ENCODE measurements at regions not wholly inside any gene's neighbourhood (a gene's known extent, or its start where the extent isn't known, plus 50 kb on each side); places are given as distances from the start of the nearest gene placed in this dataset.
A peak's percentile ranks its signal among the peaks of the same experiment; 100 is the strongest.

DNA sequence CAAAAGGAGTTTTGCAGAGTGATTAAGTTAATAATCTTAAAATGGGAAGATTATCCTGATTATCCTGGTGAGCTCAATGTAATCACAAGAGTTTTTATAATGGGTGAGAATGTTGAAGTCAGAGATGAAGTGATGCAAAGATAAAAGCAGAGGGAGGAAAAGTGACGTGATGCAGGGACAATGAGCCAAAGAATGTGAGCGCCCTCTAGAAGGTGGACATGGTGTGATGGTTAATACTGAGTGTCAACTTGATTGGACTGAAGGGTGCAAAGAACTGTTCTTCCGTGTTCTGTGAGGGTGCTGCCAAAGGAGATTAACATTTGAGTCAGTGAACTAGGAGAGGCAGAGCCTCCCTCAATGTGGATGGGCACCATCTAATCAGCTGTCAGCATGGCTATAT lies 569.6 kb upstream of the AGTR1 start:
- no peak overlapping the region for H3K27ac ChIP-seq
- H3K36me3 ChIP-seq = no peaks in the 10 kb centered on the region
- WGBS, 5 donors = 55 to 62% (median 58%) methylated on average over 3 of the region's 3 CpGs
- no peaks in the 10 kb centered on the region for H3K27me3 ChIP-seq (replicated peaks in 1 of 7)
- H3K9me3 ChIP-seq = peaks cover 0 to 17% (median 0%) of the 10 kb centered on the region in 8 donors
- H3K4me3 ChIP-seq = no peak overlapping the region
- intact Hi-C loops (cut with DNase I; ENCODE audit: low total_unique reads) = no loop called here
- TF ChIP-seq POLR2AphosphoS5 (IDR thresholded peaks at IDR 0.05) (no peak), POLR2A (IDR thresholded peaks at IDR 0.05) (no peak)
- TF ChIP-seq, protein P1, sequence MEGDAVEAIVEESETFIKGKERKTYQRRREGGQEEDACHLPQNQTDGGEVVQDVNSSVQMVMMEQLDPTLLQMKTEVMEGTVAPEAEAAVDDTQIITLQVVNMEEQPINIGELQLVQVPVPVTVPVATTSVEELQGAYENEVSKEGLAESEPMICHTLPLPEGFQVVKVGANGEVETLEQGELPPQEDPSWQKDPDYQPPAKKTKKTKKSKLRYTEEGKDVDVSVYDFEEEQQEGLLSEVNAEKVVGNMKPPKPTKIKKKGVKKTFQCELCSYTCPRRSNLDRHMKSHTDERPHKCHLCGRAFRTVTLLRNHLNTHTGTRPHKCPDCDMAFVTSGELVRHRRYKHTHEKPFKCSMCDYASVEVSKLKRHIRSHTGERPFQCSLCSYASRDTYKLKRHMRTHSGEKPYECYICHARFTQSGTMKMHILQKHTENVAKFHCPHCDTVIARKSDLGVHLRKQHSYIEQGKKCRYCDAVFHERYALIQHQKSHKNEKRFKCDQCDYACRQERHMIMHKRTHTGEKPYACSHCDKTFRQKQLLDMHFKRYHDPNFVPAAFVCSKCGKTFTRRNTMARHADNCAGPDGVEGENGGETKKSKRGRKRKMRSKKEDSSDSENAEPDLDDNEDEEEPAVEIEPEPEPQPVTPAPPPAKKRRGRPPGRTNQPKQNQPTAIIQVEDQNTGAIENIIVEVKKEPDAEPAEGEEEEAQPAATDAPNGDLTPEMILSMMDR (IDR thresholded peaks at IDR 0.05 in 8 of 11, conservative IDR thresholded peaks at IDR 0.05 in 3 of 11) = no peak
- no peaks in the 10 kb centered on the region for H3K4me1 ChIP-seq
- DNase-seq = no peak

DNA sequence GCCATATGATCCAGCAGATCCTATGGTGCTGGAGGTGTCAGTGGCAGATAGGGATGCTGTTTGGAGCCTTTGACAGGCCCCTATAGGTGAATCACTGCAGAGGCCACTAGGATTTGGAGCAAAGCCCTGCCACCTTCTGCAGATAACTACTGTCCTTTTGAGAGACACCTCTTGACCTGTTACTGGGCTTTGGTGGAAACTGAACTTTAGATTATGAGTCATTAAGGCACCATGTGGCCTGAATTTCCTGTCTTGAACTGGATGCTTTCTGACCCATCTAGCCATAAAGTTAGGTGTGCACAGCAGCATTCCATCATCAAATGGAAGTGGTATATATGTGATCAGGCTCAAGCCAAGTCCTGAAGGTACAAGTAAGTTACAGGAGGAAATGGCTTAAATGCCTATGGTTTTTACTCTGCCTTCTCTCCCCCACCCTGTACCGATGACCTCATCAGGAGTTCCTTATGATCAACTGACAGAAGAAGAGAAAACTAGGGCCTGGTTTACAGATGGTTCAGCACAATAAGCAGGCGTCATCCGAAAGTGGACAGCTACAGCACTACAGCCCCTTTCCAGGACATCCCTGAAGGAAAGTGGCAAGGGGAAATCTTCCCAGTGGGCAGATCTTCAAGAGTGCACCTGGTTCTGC lies 565.6 kb upstream of the AGTR1 start:
- peak; percentile 40 for DNase-seq
- 88 to 99% (median 90%) methylated on average over 3 of the region's 3 CpGs for WGBS, 5 donors
- peaks cover 0 to 17% (median 0%) of the 10 kb centered on the region in 8 donors for H3K9me3 ChIP-seq
- TF ChIP-seq POLR2AphosphoS5 (IDR thresholded peaks at IDR 0.05) (no peak), POLR2A (IDR thresholded peaks at IDR 0.05) (no peak)
- TF ChIP-seq, protein P1 (IDR thresholded peaks at IDR 0.05 in 8 of 11, conservative IDR thresholded peaks at IDR 0.05 in 3 of 11) = no peak
- H3K27ac ChIP-seq = no peak overlapping the region
- H3K4me3 ChIP-seq = no peak overlapping the region
- H3K4me1 ChIP-seq = no peaks in the 10 kb centered on the region
- no peaks in the 10 kb centered on the region for H3K36me3 ChIP-seq
- no peaks in the 10 kb centered on the region for H3K27me3 ChIP-seq (replicated peaks in 1 of 7)
- intact Hi-C loops (cut with DNase I; ENCODE audit: low total_unique reads) = no loop called here

DNA sequence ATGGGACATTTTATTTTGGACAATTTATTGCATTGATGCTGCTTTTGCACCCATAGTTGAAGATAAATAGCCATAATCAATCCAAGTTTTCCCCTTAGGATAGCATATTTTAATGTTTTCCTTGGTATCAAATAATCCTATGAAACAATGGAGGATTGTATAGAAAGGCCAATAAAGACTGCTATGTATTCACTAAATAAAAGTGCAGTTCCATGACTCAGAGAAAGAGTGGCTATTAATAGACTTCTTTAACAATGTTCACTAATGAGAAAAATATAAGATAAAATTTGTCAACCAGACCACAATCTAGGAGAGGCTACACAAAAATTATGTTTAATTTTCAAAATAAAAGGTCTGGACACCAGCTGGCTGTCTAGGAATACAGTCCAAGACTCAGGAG lies 560.9 kb upstream of the AGTR1 start:
- peaks cover 0 to 4% (median 0%) of the 10 kb centered on the region in 8 donors for H3K9me3 ChIP-seq
- H3K36me3 ChIP-seq = no peaks in the 10 kb centered on the region
- intact Hi-C loops (cut with DNase I; ENCODE audit: low total_unique reads) = no loop called here
- no peak overlapping the region for H3K27ac ChIP-seq
- H3K27me3 ChIP-seq (replicated peaks in 1 of 7) = no peaks in the 10 kb centered on the region
- H3K4me1 ChIP-seq = no peaks in the 10 kb centered on the region
- no peak for DNase-seq
- no peak for TF ChIP-seq POLR2AphosphoS5 (IDR thresholded peaks at IDR 0.05)
- no peak for TF ChIP-seq POLR2A (IDR thresholded peaks at IDR 0.05)
- TF ChIP-seq, protein P1 (IDR thresholded peaks at IDR 0.05 in 8 of 11, conservative IDR thresholded peaks at IDR 0.05 in 3 of 11) = no peak
- no peak overlapping the region for H3K4me3 ChIP-seq

DNA sequence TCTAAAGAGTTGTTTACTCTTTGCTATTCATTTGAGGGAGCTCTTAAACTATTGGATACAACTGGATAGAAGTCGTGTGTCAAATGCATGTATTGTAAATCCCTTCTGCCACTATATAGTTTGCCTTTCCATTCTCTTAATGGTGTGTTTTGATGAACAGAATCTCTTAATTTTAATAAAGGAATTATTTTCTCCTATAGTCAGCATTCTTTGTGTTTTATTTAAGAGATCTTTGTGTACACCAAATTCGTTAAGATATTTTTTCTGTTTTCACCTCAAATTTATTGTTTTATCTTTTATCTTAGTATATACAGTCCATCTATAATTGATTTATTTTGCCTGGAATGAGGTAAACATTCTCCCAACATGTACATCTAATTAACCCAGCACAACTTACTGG lies 551.5 kb upstream of the AGTR1 start:
- intact Hi-C loops (cut with DNase I; ENCODE audit: low total_unique reads) = no loop called here
- Histone ChIP-seq H3K36me3 (no peaks in the 10 kb centered on the region), H3K9me3 (no peaks in the 10 kb centered on the region), H3K4me1 (no peaks in the 10 kb centered on the region), H3K27me3 (replicated peaks in 1 of 7) (no peaks in the 10 kb centered on the region), H3K4me3 (no peak overlapping the region), H3K27ac (no peak overlapping the region)
- WGBS, 5 donors = 52 to 74% (median 69%) methylated on average over 2 of the region's 2 CpGs
- no peak for DNase-seq
- TF ChIP-seq, protein P1 (IDR thresholded peaks at IDR 0.05 in 8 of 11, conservative IDR thresholded peaks at IDR 0.05 in 3 of 11) = no peak
- no peak for TF ChIP-seq POLR2A (IDR thresholded peaks at IDR 0.05)
- no peak for TF ChIP-seq POLR2AphosphoS5 (IDR thresholded peaks at IDR 0.05)
